GM21423 (cell line): ENCODE measurements at regions not wholly inside any gene's neighbourhood (a gene's known extent, or its start where the extent isn't known, plus 50 kb on each side); places are given as distances from the start of the nearest gene placed in this dataset.
A peak's percentile ranks its signal among the peaks of the same experiment; 100 is the strongest.
"Not testable (repeated sequence)": the region's sequence is repeated elsewhere in the genome, so short reads cannot be mapped to it uniquely, and the experiment has no call there.

ENCODE experiments used
- ATAC-seq: cut with Tn5 transposase; IDR thresholded peaks from one replicate; pipeline ENCODE4 v1.9.1; 2021; ENCODE audit warnings: mild to moderate bottlenecking, moderate library complexity; ENCODE audit not compliant: unreplicated experiment

- no peak for ATAC-seq
Measured at GRCh38 chr9:73056245-73056644, 95.4 kb upstream of the ANXA1 start.

- no peak for ATAC-seq
Measured at GRCh38 chr9:73054091-73054490, 97.6 kb upstream of the ANXA1 start.

DNA sequence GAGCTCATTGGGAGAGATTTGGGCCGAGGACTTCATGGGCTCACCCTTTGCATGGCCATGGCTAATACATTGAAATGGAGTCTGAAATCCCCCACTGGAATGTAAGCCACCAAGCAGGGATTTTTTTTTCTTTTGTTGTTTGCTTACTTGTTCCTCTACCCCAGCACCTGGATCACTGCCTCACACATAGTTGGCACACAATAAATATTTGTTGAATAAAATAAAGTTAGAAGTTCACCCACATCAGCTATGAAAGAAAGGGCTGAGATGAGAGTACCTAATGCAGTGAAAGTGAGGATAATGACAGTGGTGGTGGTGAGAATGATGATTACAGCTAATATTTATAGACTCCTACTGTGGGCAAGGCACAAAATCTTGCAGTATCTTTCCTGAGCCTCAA is 98.1 kb upstream of the ANXA1 start:
- no peak for ATAC-seq

DNA sequence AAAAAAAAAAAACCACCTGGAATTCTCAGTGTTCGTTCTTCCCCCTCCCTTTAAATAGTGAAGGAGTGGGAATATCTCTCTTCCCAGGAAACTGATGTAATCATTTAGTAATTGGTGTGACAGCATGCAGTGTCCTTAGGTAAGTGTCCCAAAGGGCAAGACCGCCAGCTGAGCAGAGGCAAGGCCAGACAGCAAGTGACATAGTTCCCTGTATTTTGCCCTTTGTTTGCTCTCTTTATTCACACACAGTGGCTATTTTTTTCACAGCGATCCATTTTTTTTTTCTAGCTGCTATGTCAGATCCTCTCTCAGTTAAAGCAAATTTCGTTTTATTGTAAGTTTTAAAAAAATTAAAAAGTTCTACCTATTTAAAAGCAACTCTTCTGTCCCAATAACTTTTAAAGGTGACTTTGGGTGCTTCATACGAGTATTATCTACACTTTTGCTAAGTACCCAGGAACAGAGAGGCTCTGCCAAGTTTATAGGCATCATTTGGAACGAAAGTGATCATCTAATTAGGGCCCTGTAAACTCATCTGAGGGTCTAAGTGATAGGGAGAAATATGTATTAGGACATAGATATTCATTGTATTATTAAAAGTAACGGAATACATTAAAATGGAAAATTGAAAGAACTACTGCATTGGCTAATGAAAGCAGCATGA is 98.2 kb upstream of the ALDH1A1 start:
- no peak for ATAC-seq

- ATAC-seq = no peak
Measured at GRCh38 chr9:73050065-73050816, 97.4 kb upstream of the ALDH1A1 start.

- no peak for ATAC-seq
Measured at GRCh38 chr9:73049280-73049679, 96.4 kb upstream of the ALDH1A1 start.

DNA sequence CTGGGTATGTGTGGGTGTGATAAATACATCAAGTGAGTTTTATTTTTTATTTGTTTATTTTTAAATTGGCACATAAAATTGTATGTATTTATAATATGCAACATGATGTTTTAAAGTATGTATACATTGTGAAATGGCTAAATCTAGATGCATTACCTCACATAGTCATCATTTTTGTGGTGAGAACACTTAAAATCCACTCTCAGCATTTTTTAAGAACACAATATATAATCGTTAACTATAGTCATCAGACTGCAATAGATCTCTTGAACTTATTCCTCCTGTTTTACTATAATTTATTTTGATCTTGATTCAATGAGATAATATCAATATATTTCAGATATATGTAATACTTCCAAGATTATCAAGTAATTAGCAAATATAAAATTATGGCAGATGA is 93.9 kb upstream of the ALDH1A1 start:
- ATAC-seq = no peak

DNA sequence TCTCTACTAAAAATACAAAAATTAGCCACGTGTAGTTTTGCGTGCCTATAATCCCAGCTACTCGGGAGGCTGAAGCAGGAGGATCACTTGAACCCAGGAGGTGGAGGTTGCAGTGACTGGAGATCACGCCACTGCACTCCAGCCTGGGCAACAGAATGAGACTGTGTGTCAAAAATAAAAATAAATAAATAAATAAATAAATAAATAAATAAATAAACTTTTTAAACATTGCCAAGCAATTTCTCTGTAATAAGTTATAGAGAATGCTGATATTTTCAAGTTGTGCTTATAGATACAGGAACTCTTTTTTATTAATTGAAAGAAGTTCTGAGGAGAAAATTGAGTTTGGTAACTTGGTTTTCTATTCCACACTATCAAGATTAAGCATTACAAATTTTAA is 91.9 kb upstream of the ALDH1A1 start:
- ATAC-seq = not testable (repeated sequence)

DNA sequence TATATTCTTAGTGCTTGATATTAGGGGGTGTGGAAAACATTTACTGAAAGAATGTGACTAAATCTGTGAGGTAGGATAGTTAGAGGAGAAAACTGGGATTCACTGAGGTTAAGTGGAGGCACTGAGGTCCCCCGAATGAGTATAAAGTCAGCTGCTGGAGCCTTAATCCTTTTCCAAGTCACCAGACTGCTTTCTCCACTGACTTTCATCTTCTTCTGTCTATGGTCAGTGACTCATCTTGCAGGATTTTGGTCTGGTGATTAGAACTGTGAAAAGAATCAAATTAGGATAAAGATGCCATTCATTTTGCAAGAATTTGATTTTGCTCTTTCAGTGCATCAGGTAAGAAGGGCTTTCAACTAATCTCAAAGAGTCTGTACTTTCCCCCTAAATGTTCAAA is 89.3 kb upstream of the ALDH1A1 start:
- no peak for ATAC-seq

- no peak for ATAC-seq
Measured at GRCh38 chr9:73039271-73040263, 86.7 kb upstream of the ALDH1A1 start.

- no peak for ATAC-seq
Measured at GRCh38 chr9:73038613-73039012, 85.8 kb upstream of the ALDH1A1 start.

GRCh38 chr9:73038089-73038509 is 85.2 kb upstream of the ALDH1A1 start:
- ATAC-seq = no peak

DNA sequence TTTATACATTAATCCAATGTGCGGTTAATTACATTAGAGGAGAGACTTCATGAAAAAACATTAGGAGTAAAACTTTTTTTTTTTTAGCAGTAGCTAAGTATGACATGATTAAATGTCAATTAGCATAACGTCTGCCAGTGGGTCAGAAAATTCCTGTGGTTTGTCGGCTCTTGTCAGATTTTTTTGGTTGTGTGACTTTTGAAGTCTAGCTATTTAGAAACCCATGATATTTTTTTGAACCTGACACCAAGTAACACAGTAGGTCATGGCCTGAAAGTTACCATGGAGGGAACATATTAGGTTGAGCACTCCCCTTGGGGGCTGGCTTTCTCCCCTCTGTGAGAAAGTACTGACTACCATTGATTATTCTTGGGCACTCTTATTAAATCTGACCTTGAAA is 84.8 kb upstream of the ALDH1A1 start:
- no peak for ATAC-seq

GRCh38 chr9:73034962-73035361 is 82.1 kb upstream of the ALDH1A1 start:
- ATAC-seq = no peak

DNA sequence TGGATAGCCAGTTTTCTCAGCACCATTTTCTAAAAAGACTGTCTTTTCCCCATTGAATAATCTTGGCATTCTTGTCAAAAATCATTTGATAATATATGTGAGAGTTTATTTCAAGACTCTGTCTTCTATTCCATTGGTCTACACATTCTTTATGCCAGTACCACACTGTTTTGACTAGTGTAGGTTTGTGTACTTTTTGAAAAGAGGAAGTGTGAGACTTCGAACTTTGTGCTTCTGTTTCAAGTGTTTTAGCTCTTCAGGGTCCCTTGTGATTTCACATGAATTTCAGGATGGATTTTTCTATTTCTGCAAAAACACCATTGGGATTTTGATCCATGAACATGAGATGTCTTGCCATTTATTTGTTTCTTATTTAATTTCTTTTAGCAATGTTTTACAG is 78.5 kb upstream of the ALDH1A1 start:
- ATAC-seq = no peak

DNA sequence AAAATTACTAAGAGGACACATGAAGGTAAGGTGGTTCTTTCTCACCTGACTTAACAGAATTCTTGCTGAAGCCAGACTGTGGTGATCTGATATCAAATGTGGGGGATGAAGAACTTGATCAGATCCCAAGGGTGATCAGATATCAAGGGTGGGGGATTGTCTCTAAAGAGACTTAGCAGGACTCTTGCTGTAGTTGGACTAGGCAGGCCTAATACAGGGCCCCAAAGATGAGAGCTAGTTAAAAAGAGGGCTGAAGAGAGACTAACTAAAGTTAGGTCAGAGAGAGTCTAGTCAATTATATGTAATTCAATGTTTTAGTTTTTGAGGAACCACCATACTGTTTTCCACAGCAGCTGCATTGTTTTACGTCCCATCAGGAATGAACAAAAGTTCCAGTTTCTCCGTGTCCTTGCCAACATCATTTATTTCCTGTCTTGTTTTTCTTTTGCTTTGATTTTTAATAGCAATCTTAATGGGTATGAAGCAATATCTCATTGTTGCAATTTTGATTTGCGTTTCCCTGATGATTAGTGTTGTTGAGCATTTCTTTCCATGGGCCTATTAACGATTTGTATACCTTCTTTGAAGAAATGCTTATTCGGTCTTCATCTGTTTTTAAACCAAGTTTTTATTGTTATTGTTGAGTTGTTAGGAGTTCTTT is 77.6 kb upstream of the ALDH1A1 start:
- ATAC-seq = no peak

DNA sequence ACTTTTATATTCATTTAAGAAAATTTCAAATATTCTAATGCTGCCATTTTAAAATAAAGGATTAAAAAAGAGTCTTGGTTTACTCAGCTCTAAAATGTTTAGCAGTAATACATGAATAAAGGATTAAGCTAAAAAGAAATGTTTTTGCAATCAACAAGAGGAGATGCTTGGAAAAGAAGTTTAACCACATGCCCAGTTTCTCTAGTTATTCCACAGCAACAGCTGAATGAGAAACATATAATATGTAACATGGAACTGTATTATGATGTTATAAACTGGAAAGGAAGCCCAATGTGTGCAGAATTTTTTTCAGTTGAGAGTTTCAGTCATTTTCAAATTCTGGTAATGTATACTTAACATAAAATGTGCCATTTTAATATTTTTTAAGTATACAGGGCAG is 76.5 kb upstream of the ALDH1A1 start:
- no peak for ATAC-seq

DNA sequence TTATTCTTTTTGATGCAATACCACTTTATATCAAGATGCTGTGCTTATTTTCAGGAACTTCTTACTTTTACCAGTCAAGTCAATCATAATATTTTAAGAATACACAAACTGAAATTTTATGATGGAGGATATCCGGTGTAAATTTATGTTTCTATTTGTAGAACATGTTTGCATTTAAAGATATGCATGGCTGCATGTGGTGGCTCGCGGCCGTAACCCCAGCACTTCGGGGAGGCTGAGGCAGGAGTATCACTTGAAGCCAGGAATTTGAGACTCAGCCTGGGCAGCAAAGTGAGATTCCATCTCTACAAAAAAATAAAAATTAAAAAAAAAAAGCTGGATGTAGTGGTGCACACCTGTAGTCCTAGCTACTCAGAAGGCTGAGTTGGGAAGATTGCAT is 73.5 kb upstream of the ALDH1A1 start:
- ATAC-seq = no peak

- ATAC-seq = no peak
Measured at GRCh38 chr9:73024601-73025034, 71.8 kb upstream of the ALDH1A1 start.

DNA sequence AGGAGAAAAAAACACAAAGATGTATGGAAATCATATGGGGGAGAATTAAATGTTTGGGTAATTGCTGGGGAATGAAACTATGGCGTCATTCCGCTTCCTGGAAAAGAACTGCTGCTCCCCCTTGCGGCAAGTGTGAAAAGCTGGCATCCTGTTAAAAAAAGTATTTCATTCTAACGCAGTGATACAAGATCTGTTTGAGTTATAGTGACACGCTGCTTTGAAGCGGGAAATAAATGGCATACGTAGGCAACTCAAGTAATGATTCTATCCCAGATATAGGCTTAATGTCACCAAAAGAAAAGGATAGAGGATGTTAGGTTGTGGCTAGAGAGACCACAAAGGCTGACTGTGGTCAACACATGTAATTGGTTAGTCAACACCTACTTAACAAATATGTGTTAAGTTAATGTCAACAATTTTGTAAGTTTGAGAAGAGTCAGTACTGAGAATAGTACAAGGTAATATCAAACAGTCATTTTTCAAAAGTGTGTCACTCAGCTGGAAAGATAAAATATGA is 70.2 kb upstream of the ALDH1A1 start:
- ATAC-seq = peak; percentile 63

DNA sequence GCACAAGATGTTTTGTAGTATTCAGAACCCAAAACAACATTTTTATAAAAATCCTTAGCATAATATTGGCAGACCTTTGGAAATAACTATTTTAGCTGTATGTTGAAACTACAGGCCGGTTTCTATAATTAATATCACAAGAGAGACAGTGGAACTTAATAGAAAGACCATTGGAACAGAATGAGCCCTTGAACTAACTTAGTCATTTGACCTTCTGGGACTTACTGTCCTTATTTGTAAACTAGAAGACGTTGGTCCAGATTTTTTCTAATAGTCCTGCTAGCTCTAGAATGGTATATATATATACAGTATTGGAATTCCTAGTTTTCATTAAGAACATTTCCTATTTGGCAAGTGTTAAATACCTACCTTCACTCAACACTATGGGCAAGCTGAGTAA is 69.5 kb upstream of the ALDH1A1 start:
- no peak for ATAC-seq
